ENCODE measurements at regions not wholly inside any gene's neighbourhood (a gene's known extent, or its start where the extent isn't known, plus 50 kb on each side); places are given as distances from the start of the nearest gene placed in this dataset.

GRCh38 chr18:45357686-45358470 lies 257.4 kb upstream of the SLC14A2 start:
- no peaks in the 10 kb centered on the region for H3K4me1 Mint-ChIP-seq
- H3K27me3 Mint-ChIP-seq, result no peaks in the 10 kb centered on the region
- ChIA-PET POLR2A (no interaction called here), CTCF (no interaction called here)
- DNase-seq, result no peak
- H3K9me3 Mint-ChIP-seq, result no peaks in the 10 kb centered on the region
- no peak overlapping the region for H3K4me3 Mint-ChIP-seq
- no peaks in the 10 kb centered on the region for H3K36me3 Mint-ChIP-seq (ENCODE audit: low read depth)
- H3K27ac Mint-ChIP-seq, result no peak overlapping the region

- CTCF ChIA-PET, result no interaction called here
- POLR2A ChIA-PET, result no interaction called here
- Mint-ChIP-seq H3K9me3 (no peaks in the 10 kb centered on the region), H3K27ac (no peak overlapping the region), H3K4me3 (no peak overlapping the region), H3K4me1 (no peaks in the 10 kb centered on the region), H3K36me3 (ENCODE audit: low read depth) (no peaks in the 10 kb centered on the region), H3K27me3 (peaks cover 4% of the 10 kb centered on the region)
- no peak for DNase-seq
Observed at GRCh38 chr18:45359275-45360009, 255.8 kb upstream of the SLC14A2 start.

GRCh38 chr18:45361125-45361851 lies 254.0 kb upstream of the SLC14A2 start:
- H3K27me3 Mint-ChIP-seq, result peaks cover 4% of the 10 kb centered on the region
- H3K4me1 Mint-ChIP-seq, result no peaks in the 10 kb centered on the region
- no peak for DNase-seq
- CTCF ChIA-PET, result no interaction called here
- no peak overlapping the region for H3K27ac Mint-ChIP-seq
- POLR2A ChIA-PET, result no interaction called here
- H3K9me3 Mint-ChIP-seq, result no peaks in the 10 kb centered on the region
- no peaks in the 10 kb centered on the region for H3K36me3 Mint-ChIP-seq (ENCODE audit: low read depth)
- no peak overlapping the region for H3K4me3 Mint-ChIP-seq

GRCh38 chr18:45363196-45363595 lies 252.1 kb upstream of the SLC14A2 start:
- Mint-ChIP-seq H3K4me1 (no peaks in the 10 kb centered on the region), H3K27ac (no peak overlapping the region), H3K4me3 (no peak overlapping the region), H3K27me3 (peaks cover 5% of the 10 kb centered on the region), H3K36me3 (ENCODE audit: low read depth) (no peaks in the 10 kb centered on the region), H3K9me3 (no peaks in the 10 kb centered on the region)
- ChIA-PET CTCF (no interaction called here), POLR2A (no interaction called here)
- no peak for DNase-seq

- DNase-seq, result no peak
- Mint-ChIP-seq H3K36me3 (ENCODE audit: low read depth) (no peaks in the 10 kb centered on the region), H3K4me3 (no peak overlapping the region), H3K4me1 (no peaks in the 10 kb centered on the region), H3K27me3 (peaks cover 5% of the 10 kb centered on the region), H3K27ac (no peak overlapping the region), H3K9me3 (no peaks in the 10 kb centered on the region)
- CTCF ChIA-PET, result interaction anchor here (0.7 to 1.3 kb wide), 2 partner anchors 17 to 158 kb away, joined by 3 to 6 read pairs; no protein-coding TSS in a partner anchor
- POLR2A ChIA-PET, result no interaction called here
Observed at GRCh38 chr18:45365835-45366234, 249.4 kb upstream of the SLC14A2 start.

- no peak for DNase-seq
- Mint-ChIP-seq H3K27ac (no peak overlapping the region), H3K27me3 (peaks cover 1% of the 10 kb centered on the region), H3K4me3 (no peak overlapping the region), H3K36me3 (ENCODE audit: low read depth) (no peaks in the 10 kb centered on the region), H3K9me3 (no peaks in the 10 kb centered on the region), H3K4me1 (no peaks in the 10 kb centered on the region)
- POLR2A ChIA-PET, result no interaction called here
- CTCF ChIA-PET, result no interaction called here
Observed at GRCh38 chr18:45370255-45371010, 244.8 kb upstream of the SLC14A2 start.

- Mint-ChIP-seq H3K4me1 (no peaks in the 10 kb centered on the region), H3K9me3 (no peaks in the 10 kb centered on the region), H3K36me3 (ENCODE audit: low read depth) (no peaks in the 10 kb centered on the region), H3K27ac (no peak overlapping the region), H3K4me3 (no peak overlapping the region), H3K27me3 (peaks cover 8% of the 10 kb centered on the region)
- ChIA-PET CTCF (interaction anchor here (0.6 kb wide), 1 partner anchor 147 kb away, joined by 3 read pairs; no protein-coding TSS in a partner anchor), POLR2A (no interaction called here)
- no peak for DNase-seq
Observed at GRCh38 chr18:45373286-45373880, 241.9 kb upstream of the SLC14A2 start.

- CTCF ChIA-PET, result interaction anchor here (0.5 to 0.6 kb wide), 2 partner anchors 146 to 707 kb away, joined by 3 read pairs; no protein-coding TSS in a partner anchor
- peaks cover 8% of the 10 kb centered on the region for H3K27me3 Mint-ChIP-seq
- no peak overlapping the region for H3K4me3 Mint-ChIP-seq
- H3K9me3 Mint-ChIP-seq, result no peaks in the 10 kb centered on the region
- DNase-seq, result no peak
- no peak overlapping the region for H3K27ac Mint-ChIP-seq
- POLR2A ChIA-PET, result no interaction called here
- no peaks in the 10 kb centered on the region for H3K36me3 Mint-ChIP-seq (ENCODE audit: low read depth)
- no peaks in the 10 kb centered on the region for H3K4me1 Mint-ChIP-seq
Observed at GRCh38 chr18:45374236-45374635, 241.0 kb upstream of the SLC14A2 start.

- Mint-ChIP-seq H3K4me3 (no peak overlapping the region), H3K27me3 (peaks cover 8% of the 10 kb centered on the region), H3K9me3 (no peaks in the 10 kb centered on the region), H3K4me1 (no peaks in the 10 kb centered on the region), H3K36me3 (ENCODE audit: low read depth) (no peaks in the 10 kb centered on the region), H3K27ac (no peak overlapping the region)
- ChIA-PET CTCF (interaction anchor here (0.6 kb wide), 1 partner anchor 145 kb away, joined by 3 read pairs; no protein-coding TSS in a partner anchor), POLR2A (no interaction called here)
- DNase-seq, result no peak
Observed at GRCh38 chr18:45374878-45375630, 240.2 kb upstream of the SLC14A2 start.

GRCh38 chr18:45376193-45376592 lies 239.1 kb upstream of the SLC14A2 start:
- Mint-ChIP-seq H3K4me1 (no peaks in the 10 kb centered on the region), H3K27ac (no peak overlapping the region), H3K36me3 (ENCODE audit: low read depth) (no peaks in the 10 kb centered on the region), H3K4me3 (no peak overlapping the region), H3K27me3 (peaks cover 8% of the 10 kb centered on the region), H3K9me3 (no peaks in the 10 kb centered on the region)
- ChIA-PET CTCF (no interaction called here), POLR2A (no interaction called here)
- DNase-seq, result no peak

GRCh38 chr18:45378308-45378707 lies 237.0 kb upstream of the SLC14A2 start:
- CTCF ChIA-PET, result interaction anchor here (0.6 kb wide), 1 partner anchor 707 kb away, joined by 3 read pairs; no protein-coding TSS in a partner anchor
- Mint-ChIP-seq H3K4me3 (no peak overlapping the region), H3K27ac (no peak overlapping the region), H3K36me3 (ENCODE audit: low read depth) (no peaks in the 10 kb centered on the region), H3K4me1 (no peaks in the 10 kb centered on the region), H3K9me3 (no peaks in the 10 kb centered on the region), H3K27me3 (peaks cover 8% of the 10 kb centered on the region)
- DNase-seq, result no peak
- POLR2A ChIA-PET, result no interaction called here

- ChIA-PET CTCF (interaction anchor here (0.6 kb wide), 1 partner anchor 949 kb away, joined by 3 read pairs; no protein-coding TSS in a partner anchor), POLR2A (no interaction called here)
- DNase-seq, result no peak
- H3K4me1 Mint-ChIP-seq, result no peaks in the 10 kb centered on the region
- no peak overlapping the region for H3K27ac Mint-ChIP-seq
- no peaks in the 10 kb centered on the region for H3K9me3 Mint-ChIP-seq
- H3K4me3 Mint-ChIP-seq, result no peak overlapping the region
- peaks cover 12% of the 10 kb centered on the region for H3K27me3 Mint-ChIP-seq
- H3K36me3 Mint-ChIP-seq (ENCODE audit: low read depth), result no peaks in the 10 kb centered on the region
Observed at GRCh38 chr18:45378933-45379332, 236.3 kb upstream of the SLC14A2 start.

Data from activated CD4-positive, alpha-beta T cell treated with anti-CD3 and anti-CD28 coated beads, Interleukin-2, amount 10 ng/mL, durations not matched to agents 7 days and 5 days (primary cell).